ENCODE measurements at regions not wholly inside any gene's neighbourhood (a gene's known extent, or its start where the extent isn't known, plus 50 kb on each side); places are given as distances from the start of the nearest gene placed in this dataset.

DNA sequence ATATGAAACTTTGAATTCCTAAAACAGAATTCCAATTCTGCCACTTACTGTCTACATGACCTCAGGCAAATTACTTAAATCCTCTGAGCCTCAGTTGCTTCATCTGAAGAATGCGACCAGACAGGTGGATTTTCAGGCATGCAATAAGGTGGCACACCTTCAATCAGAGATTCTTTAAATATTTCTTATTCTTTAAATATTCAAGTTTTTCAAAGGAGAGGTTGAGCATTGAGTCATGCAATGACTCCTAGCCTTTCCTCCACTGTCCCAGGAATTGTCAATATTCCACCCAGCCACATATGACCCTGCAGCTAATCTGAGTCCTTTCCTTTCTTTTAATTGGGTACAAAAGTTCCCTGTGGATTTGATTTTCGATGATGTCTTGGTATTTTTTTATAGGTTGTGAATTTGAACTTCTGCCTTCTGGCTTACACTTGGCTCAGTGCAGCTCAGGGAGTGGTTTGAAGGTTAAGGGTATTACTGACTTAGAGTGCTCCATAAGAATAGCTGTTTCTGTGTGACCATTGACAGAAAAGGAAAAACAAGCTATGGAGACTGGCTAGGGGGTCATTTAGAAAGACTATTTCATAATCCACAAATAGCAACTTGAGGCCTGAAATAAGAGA, 52.2 kb upstream of the PRDX6 start (continued):
- TF ChIP-seq, protein P1, sequence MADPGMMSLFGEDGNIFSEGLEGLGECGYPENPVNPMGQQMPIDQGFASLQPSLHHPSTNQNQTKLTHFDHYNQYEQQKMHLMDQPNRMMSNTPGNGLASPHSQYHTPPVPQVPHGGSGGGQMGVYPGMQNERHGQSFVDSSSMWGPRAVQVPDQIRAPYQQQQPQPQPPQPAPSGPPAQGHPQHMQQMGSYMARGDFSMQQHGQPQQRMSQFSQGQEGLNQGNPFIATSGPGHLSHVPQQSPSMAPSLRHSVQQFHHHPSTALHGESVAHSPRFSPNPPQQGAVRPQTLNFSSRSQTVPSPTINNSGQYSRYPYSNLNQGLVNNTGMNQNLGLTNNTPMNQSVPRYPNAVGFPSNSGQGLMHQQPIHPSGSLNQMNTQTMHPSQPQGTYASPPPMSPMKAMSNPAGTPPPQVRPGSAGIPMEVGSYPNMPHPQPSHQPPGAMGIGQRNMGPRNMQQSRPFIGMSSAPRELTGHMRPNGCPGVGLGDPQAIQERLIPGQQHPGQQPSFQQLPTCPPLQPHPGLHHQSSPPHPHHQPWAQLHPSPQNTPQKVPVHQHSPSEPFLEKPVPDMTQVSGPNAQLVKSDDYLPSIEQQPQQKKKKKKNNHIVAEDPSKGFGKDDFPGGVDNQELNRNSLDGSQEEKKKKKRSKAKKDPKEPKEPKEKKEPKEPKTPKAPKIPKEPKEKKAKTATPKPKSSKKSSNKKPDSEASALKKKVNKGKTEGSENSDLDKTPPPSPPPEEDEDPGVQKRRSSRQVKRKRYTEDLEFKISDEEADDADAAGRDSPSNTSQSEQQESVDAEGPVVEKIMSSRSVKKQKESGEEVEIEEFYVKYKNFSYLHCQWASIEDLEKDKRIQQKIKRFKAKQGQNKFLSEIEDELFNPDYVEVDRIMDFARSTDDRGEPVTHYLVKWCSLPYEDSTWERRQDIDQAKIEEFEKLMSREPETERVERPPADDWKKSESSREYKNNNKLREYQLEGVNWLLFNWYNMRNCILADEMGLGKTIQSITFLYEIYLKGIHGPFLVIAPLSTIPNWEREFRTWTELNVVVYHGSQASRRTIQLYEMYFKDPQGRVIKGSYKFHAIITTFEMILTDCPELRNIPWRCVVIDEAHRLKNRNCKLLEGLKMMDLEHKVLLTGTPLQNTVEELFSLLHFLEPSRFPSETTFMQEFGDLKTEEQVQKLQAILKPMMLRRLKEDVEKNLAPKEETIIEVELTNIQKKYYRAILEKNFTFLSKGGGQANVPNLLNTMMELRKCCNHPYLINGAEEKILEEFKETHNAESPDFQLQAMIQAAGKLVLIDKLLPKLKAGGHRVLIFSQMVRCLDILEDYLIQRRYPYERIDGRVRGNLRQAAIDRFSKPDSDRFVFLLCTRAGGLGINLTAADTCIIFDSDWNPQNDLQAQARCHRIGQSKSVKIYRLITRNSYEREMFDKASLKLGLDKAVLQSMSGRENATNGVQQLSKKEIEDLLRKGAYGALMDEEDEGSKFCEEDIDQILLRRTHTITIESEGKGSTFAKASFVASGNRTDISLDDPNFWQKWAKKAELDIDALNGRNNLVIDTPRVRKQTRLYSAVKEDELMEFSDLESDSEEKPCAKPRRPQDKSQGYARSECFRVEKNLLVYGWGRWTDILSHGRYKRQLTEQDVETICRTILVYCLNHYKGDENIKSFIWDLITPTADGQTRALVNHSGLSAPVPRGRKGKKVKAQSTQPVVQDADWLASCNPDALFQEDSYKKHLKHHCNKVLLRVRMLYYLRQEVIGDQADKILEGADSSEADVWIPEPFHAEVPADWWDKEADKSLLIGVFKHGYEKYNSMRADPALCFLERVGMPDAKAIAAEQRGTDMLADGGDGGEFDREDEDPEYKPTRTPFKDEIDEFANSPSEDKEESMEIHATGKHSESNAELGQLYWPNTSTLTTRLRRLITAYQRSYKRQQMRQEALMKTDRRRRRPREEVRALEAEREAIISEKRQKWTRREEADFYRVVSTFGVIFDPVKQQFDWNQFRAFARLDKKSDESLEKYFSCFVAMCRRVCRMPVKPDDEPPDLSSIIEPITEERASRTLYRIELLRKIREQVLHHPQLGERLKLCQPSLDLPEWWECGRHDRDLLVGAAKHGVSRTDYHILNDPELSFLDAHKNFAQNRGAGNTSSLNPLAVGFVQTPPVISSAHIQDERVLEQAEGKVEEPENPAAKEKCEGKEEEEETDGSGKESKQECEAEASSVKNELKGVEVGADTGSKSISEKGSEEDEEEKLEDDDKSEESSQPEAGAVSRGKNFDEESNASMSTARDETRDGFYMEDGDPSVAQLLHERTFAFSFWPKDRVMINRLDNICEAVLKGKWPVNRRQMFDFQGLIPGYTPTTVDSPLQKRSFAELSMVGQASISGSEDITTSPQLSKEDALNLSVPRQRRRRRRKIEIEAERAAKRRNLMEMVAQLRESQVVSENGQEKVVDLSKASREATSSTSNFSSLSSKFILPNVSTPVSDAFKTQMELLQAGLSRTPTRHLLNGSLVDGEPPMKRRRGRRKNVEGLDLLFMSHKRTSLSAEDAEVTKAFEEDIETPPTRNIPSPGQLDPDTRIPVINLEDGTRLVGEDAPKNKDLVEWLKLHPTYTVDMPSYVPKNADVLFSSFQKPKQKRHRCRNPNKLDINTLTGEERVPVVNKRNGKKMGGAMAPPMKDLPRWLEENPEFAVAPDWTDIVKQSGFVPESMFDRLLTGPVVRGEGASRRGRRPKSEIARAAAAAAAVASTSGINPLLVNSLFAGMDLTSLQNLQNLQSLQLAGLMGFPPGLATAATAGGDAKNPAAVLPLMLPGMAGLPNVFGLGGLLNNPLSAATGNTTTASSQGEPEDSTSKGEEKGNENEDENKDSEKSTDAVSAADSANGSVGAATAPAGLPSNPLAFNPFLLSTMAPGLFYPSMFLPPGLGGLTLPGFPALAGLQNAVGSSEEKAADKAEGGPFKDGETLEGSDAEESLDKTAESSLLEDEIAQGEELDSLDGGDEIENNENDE (IDR thresholded peaks at IDR 0.05; ENCODE audit: insufficient replicate concordance, low read length), result no peak
- TF ChIP-seq HDAC6 (IDR thresholded peaks at IDR 0.05; ENCODE audit: low read depth, low read length) (no peak), SRF (IDR thresholded peaks at IDR 0.05; ENCODE audit: low read depth, low read length) (no peak), CHD2 (IDR thresholded peaks at IDR 0.05; ENCODE audit: low read length) (no peak), RNF2 (IDR thresholded peaks at IDR 0.05; ENCODE audit: borderline replicate concordance, low read depth, low read length, missing control alignments, poor library complexity, severe bottlenecking) (no peak)
- TF ChIP-seq, protein P2, sequence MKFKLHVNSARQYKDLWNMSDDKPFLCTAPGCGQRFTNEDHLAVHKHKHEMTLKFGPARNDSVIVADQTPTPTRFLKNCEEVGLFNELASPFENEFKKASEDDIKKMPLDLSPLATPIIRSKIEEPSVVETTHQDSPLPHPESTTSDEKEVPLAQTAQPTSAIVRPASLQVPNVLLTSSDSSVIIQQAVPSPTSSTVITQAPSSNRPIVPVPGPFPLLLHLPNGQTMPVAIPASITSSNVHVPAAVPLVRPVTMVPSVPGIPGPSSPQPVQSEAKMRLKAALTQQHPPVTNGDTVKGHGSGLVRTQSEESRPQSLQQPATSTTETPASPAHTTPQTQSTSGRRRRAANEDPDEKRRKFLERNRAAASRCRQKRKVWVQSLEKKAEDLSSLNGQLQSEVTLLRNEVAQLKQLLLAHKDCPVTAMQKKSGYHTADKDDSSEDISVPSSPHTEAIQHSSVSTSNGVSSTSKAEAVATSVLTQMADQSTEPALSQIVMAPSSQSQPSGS (IDR thresholded peaks at IDR 0.05; ENCODE audit: low read length), result no peak

All from H1 (cell line).